GM12864 (cell line): ENCODE measurements at regions not wholly inside any gene's neighbourhood (a gene's known extent, or its start where the extent isn't known, plus 50 kb on each side); places are given as distances from the start of the nearest gene placed in this dataset.

ENCODE experiments used
- DNase-seq: peaks from one replicate; pipeline ENCODE4 v3.0.0-alpha.2; 2011; ENCODE audit warnings: low read depth
- H3K4me3 ChIP-seq: 2 replicates; pipeline ENCODE4 v1.5.1; 2011; ENCODE audit warnings: mild to moderate bottlenecking, low read depth, low read length, control low read depth
- TF ChIP-seq, protein P1 (sequence below): IDR thresholded peaks from 2 replicates; pipeline ENCODE4 v1.5.1; 2011; ENCODE audit warnings: low read depth, mild to moderate bottlenecking, moderate library complexity, low read length, control low read depth, inconsistent platforms; ENCODE audit errors: missing control alignments

DNA sequence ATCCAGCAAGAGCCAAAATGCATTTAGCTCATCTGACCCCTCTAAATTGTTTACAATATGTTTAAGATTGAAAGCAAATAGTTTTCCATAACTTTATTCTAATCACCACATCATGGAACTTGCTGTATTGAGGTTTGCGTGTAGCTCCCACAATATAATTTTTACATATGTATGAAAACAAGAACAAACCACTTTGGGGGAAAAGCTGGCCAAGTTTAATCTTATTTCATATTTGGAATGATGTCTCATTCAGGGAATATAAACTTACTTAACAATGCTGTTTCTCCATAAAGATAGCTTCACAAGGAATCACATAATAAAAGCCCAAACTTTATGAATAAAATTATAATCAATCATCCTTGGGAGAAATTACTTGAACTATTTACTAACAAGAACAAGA is 194.6 kb upstream of the PCSK5 start:
- H3K4me3 ChIP-seq, result no peak overlapping the region
- DNase-seq, result no peak
- TF ChIP-seq, protein P1, sequence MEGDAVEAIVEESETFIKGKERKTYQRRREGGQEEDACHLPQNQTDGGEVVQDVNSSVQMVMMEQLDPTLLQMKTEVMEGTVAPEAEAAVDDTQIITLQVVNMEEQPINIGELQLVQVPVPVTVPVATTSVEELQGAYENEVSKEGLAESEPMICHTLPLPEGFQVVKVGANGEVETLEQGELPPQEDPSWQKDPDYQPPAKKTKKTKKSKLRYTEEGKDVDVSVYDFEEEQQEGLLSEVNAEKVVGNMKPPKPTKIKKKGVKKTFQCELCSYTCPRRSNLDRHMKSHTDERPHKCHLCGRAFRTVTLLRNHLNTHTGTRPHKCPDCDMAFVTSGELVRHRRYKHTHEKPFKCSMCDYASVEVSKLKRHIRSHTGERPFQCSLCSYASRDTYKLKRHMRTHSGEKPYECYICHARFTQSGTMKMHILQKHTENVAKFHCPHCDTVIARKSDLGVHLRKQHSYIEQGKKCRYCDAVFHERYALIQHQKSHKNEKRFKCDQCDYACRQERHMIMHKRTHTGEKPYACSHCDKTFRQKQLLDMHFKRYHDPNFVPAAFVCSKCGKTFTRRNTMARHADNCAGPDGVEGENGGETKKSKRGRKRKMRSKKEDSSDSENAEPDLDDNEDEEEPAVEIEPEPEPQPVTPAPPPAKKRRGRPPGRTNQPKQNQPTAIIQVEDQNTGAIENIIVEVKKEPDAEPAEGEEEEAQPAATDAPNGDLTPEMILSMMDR, result no peak

DNA sequence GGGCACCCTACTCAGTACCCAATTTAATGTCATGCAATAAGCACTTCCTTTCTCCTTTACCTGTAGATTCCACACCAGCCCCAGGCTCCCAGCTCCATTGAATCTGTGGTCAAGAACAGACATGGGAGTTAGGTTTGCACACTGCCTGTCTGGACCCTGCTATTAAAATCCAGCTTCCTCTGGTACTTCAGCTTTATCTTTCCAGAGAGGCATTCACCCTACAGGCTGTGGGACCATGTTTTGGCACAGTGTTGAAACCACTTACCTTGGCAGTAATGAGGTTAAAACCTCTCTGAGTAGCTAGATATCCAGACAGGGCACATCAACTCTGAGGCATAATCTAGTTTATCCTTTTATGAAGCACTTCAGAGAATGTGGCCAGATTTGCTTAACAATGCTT is 191.5 kb upstream of the PCSK5 start:
- no peak overlapping the region for H3K4me3 ChIP-seq
- TF ChIP-seq, protein P1, result no peak
- no peak for DNase-seq

DNA sequence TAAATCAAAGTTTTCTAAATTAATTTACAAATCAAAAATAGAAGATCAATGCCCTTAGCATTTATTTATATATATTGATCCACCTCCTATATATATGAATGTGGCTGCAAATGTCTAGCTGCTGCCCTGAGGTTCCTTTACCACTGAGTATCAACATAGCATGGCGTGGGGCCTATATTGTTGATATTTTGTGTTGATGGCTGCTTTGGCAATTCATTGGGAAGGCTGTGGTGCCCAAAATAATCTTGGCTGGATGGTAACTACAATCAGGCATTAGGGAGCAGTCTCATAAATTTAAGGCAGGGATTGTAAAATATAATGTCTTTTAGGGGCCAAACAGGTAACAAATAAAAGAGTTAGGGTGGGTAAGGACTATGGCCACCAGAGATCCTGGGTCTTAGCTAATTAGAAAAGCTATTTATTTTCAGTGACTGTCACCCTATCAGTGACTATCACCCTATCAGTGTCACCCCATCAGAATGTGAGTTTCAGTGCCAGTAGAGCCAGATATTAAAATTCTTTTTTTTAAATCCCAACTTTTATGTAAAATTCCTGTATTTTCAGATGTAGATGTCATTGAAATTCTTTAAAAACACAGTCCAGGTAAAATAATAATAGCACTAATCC is 190.7 kb upstream of the PCSK5 start:
- H3K4me3 ChIP-seq, result no peak overlapping the region
- TF ChIP-seq, protein P1, result no peak
- DNase-seq, result no peak

DNA sequence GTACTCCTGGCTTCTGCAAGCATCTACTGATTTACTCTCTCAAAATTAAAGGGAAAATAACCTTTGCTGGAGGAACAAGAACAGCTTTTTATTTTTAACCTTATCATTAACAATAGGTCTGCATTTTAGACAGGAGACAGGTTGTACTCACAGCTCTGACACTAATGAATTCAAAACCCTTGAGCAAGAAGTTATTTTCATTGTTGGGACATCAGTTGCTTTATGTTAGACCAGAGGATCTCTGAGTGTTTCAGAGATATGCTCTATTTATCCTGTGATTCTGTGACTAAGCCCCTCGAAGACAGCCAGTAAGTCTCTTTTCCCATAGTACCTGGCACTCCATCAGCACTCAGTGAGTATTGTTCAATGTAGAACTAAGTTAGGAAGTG is 190.2 kb upstream of the PCSK5 start:
- no peak overlapping the region for H3K4me3 ChIP-seq
- TF ChIP-seq, protein P1, result no peak
- no peak for DNase-seq

DNA sequence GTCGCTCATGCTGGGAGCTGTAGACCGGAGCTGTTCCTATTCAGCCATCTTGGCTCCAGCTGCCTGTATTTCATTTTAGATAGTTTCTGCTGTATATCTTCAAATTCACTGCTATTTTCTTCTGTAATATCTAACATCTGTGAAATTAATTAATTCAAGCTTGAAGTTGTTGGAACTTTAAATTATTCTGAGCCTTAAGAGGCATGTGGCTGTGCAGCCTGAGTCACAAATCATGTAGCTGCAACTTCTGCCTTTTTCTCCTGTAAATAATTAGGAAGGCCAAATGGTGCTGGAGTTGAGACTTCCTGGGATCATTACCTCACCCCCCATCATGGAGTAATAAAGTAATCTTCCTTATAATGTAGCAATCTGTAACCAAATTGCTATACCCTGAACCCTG is 183.3 kb upstream of the PCSK5 start:
- H3K4me3 ChIP-seq, result no peak overlapping the region
- TF ChIP-seq, protein P1, result no peak
- no peak for DNase-seq

DNA sequence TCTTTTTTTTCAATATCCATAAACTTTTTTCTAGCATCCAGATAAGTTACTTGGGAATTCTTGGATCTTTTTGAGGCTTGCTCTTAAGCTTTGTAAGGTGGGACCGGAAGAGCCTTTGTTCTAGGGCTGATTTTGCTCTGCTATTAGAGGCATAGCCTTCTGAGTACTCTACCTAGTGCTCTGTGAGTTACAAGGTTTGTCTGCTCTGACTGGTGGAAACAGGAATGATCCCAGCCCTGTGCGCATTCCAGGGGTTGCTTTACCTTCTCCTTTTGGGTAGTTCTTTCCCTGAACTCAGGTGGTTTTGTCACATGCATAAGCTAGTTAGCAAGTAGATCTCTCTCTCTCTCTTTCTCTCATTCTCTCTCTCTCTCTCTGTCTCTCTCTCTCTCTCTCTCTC is 180.8 kb upstream of the PCSK5 start:
- no peak for DNase-seq
- no peak overlapping the region for H3K4me3 ChIP-seq
- TF ChIP-seq, protein P1, result no peak

DNA sequence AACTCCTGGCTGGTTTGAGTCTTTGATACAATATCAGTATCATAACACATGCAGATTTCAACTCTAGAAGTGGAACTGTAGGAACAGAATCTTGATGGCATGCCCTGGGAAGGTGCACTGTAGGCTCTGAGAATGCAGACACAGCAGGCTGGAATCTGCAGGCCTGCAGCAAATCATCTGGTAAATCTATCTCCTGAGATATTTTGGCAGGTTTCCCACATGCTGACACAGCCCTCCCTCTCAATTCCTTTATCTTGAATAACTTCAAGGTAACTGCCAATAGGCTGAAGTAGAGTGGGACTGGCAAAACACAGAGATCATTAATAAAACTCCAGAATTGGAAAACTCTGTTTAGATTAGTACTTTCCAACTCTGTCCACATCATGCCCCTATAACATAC is 177.8 kb upstream of the PCSK5 start:
- H3K4me3 ChIP-seq, result no peak overlapping the region
- no peak for DNase-seq

More for the DNA sequence above, 177.8 kb upstream of the PCSK5 start:
- TF ChIP-seq, protein P1, result no peak
